ENCODE measurements at regions not wholly inside any gene's neighbourhood (a gene's known extent, or its start where the extent isn't known, plus 50 kb on each side); places are given as distances from the start of the nearest gene placed in this dataset.

GRCh38 chr4:159582685-159583084 lies 479.8 kb downstream of the RAPGEF2 start:
- Histone ChIP-seq H4K20me1 (ENCODE audit: control insufficient read depth, insufficient read depth) (no peaks in the 10 kb centered on the region), H3K4me2 (ENCODE audit: control insufficient read depth, insufficient read depth) (no peak overlapping the region), H3K27me3 (replicated peaks in 1 of 2; ENCODE audit: control insufficient read depth in 2 of 2, insufficient read depth in 2 of 2, low read length in 1 of 2) (no peaks in the 10 kb centered on the region), H3K4me3 (no peak overlapping the region), H3K27ac (ENCODE audit: control insufficient read depth, insufficient read depth) (no peak overlapping the region), H2AFZ (ENCODE audit: control insufficient read depth, low read depth, low read length) (no peak overlapping the region), H3K9ac (ENCODE audit: control insufficient read depth, insufficient read depth, low read length) (no peak overlapping the region), H3K79me2 (ENCODE audit: control insufficient read depth, insufficient read depth, low read length) (no peaks in the 10 kb centered on the region), H3K9me3 (replicated peaks; ENCODE audit: control insufficient read depth, insufficient read depth, low read length) (no peaks in the 10 kb centered on the region; the same call in 1 of the 3 replicates), H3K4me1 (ENCODE audit: control insufficient read depth, insufficient read depth, low read length) (no peaks in the 10 kb centered on the region), H3K36me3 (ENCODE audit: control insufficient read depth in 2 of 2, insufficient read depth in 2 of 2, low read length in 1 of 2) (no peaks in the 10 kb centered on the region)
- TF ChIP-seq HCFC1 (IDR thresholded peaks at IDR 0.05; ENCODE audit: low read length) (no peak), SMAD5 (IDR thresholded peaks at IDR 0.05; ENCODE audit: low read depth) (no peak), SPI1 (IDR thresholded peaks at IDR 0.05; ENCODE audit: borderline replicate concordance, insufficient read depth, low read depth, low read length) (no peak), MYC (IDR thresholded peaks at IDR 0.05; ENCODE audit: insufficient read depth, insufficient read length, insufficient replicate concordance, low read length, severe bottlenecking) (no peak), NFYB (IDR thresholded peaks at IDR 0.05; ENCODE audit: insufficient read depth, low read depth, low read length) (no peak), MLLT1 (IDR thresholded peaks at IDR 0.05) (no peak), SUZ12 (IDR thresholded peaks at IDR 0.05; ENCODE audit: unreplicated experiment) (no peak), NR2C2 (IDR thresholded peaks at IDR 0.05; ENCODE audit: borderline replicate concordance, control insufficient read depth, insufficient read length, low read depth) (no peak)
- no peak for FAIRE-seq
- ChIA-PET CTCF (no interaction called here), SMC1A (ENCODE audit: uncharacterized antibody, unreplicated experiment) (no interaction called here), POLR2A (no interaction called here), RAD21 (ENCODE audit: unreplicated experiment) (no interaction called here)
- no TSS peak for BruUV-seq (replicated peaks)
- no peak for ATAC-seq
- in situ Hi-C loops (cut with MboI): no loop called here
- intact Hi-C loops (cut with micrococcal nuclease; ENCODE audit: unreplicated experiment): no loop called here
- no peak for DNase-seq (ENCODE audit: low read depth, low spot score)
